Liver (tissue), 8 donors: ENCODE measurements at regions not wholly inside any gene's neighbourhood (a gene's known extent, or its start where the extent isn't known, plus 50 kb on each side); places are given as distances from the start of the nearest gene placed in this dataset.

ENCODE experiments used
- DNase-seq: peaks from one replicate; pipeline ENCODE4 v3.0.0-alpha.2; 2017; ENCODE audit warnings: low spot score
- H3K27ac ChIP-seq, 2 donors: one replicate each; pipeline ENCODE4 v1.7.0; 2013; ENCODE audit warnings: inconsistent platforms in 2 of 2, low read length in 2 of 2, control low read depth in 1 of 2, low read depth in 1 of 2, mild to moderate bottlenecking in 1 of 2
- H3K27me3 ChIP-seq, 4 donors: one replicate each; pipeline versions ENCODE4 v1.6.1 to v1.7.0; 2013; ENCODE audit warnings: low read length in 3 of 4, inconsistent platforms in 1 of 4, mild to moderate bottlenecking in 1 of 4, moderate library complexity in 1 of 4; ENCODE audit not compliant: control insufficient read depth in 4 of 4, insufficient read depth in 4 of 4
- H3K36me3 ChIP-seq, 4 donors: one replicate each; pipeline versions ENCODE4 v1.6.1 to v1.7.0; 2013; ENCODE audit warnings: low read length in 3 of 4, mild to moderate bottlenecking in 3 of 4, low read depth in 1 of 4, moderate library complexity in 1 of 4; ENCODE audit not compliant: control insufficient read depth in 4 of 4, insufficient read depth in 3 of 4
- H3K4me1 ChIP-seq, 4 donors: one replicate each; pipeline versions ENCODE4 v1.6.1 to v1.7.0; 2013; ENCODE audit warnings: low read length in 3 of 4, mild to moderate bottlenecking in 3 of 4, moderate library complexity in 1 of 4; ENCODE audit not compliant: control insufficient read depth in 4 of 4, insufficient read depth in 4 of 4
- H3K4me3 ChIP-seq, 3 donors: one replicate each; pipeline versions ENCODE4 v1.6.1 to v1.7.0; 2013; ENCODE audit warnings: low read length in 3 of 3, control low read depth in 1 of 3, low read depth in 1 of 3, mild to moderate bottlenecking in 1 of 3
- H3K9ac ChIP-seq, 2 donors: one replicate each; pipeline ENCODE4 v1.7.0; 2013; ENCODE audit warnings: low read length in 2 of 2, mild to moderate bottlenecking in 2 of 2, moderate library complexity in 2 of 2, control low read depth in 1 of 2, low read depth in 1 of 2
- H3K9me3 ChIP-seq, 4 donors: one replicate each; pipeline versions ENCODE4 v1.6.1 to v1.7.0; 2013; ENCODE audit warnings: low read length in 3 of 4; ENCODE audit not compliant: control insufficient read depth in 4 of 4
- CTCF ChIP-seq: fragments of 150-350 bp; IDR thresholded peaks from 2 replicates; pipeline ENCODE4 v1.5.1; 2017; ENCODE audit warnings: improper control_type of control experiment, low read depth, low read length; ENCODE audit not compliant: missing input control
- EGR1 ChIP-seq, 2 donors: IDR thresholded peaks; 2 replicates each; pipeline ENCODE4 v1.6.1; 2016 to 2018; ENCODE audit warnings: antibody characterized with exemption in 2 of 2, low read depth in 2 of 2
- FOXA1 ChIP-seq: IDR thresholded peaks from 2 replicates; pipeline ENCODE4 v1.6.1; 2016; ENCODE audit warnings: antibody characterized with exemption
- FOXA2 ChIP-seq: IDR thresholded peaks from 2 replicates; pipeline ENCODE4 v1.6.1; 2016; ENCODE audit warnings: antibody characterized with exemption
- GABPA ChIP-seq, 2 donors: IDR thresholded peaks in 1 of 2; conservative IDR thresholded peaks in 1 of 2; 2 replicates each; pipeline ENCODE4 v1.6.1; 2016; ENCODE audit warnings: antibody characterized with exemption in 2 of 2, mild to moderate bottlenecking in 1 of 2, moderate library complexity in 1 of 2
- HNF4A ChIP-seq, 2 donors: conservative IDR thresholded peaks; 2 replicates each; pipeline ENCODE4 v1.6.1; 2016; ENCODE audit warnings: antibody characterized with exemption in 2 of 2, mild to moderate bottlenecking in 2 of 2
- HNF4G ChIP-seq: IDR thresholded peaks from 2 replicates; pipeline ENCODE4 v1.6.1; 2016; ENCODE audit warnings: antibody characterized with exemption
- JUND ChIP-seq, 2 donors: IDR thresholded peaks; 2 replicates each; pipeline ENCODE4 v1.6.1; 2016; ENCODE audit warnings: antibody characterized with exemption in 2 of 2
- MAX ChIP-seq: IDR thresholded peaks from 2 replicates; pipeline ENCODE4 v1.6.1; 2016; ENCODE audit warnings: antibody characterized with exemption
- NR2F2 ChIP-seq: IDR thresholded peaks from 2 replicates; pipeline ENCODE4 v1.6.1; 2016; ENCODE audit warnings: antibody characterized with exemption
- RAD21 ChIP-seq, 2 donors: IDR thresholded peaks; 2 replicates each; pipeline ENCODE4 v1.6.1; 2016; ENCODE audit warnings: antibody characterized with exemption in 2 of 2, mild to moderate bottlenecking in 2 of 2
- REST ChIP-seq: IDR thresholded peaks from 2 replicates; pipeline ENCODE4 v1.6.1; 2016; ENCODE audit warnings: antibody characterized with exemption, mild to moderate bottlenecking
- RXRA ChIP-seq, 2 donors: IDR thresholded peaks; 2 replicates each; pipeline ENCODE4 v1.6.1; 2017 to 2018; ENCODE audit warnings: antibody characterized with exemption in 2 of 2, mild to moderate bottlenecking in 1 of 2
- SP1 ChIP-seq: IDR thresholded peaks from 2 replicates; pipeline ENCODE4 v1.6.1; 2018; ENCODE audit warnings: antibody characterized with exemption, mild to moderate bottlenecking
- TAF1 ChIP-seq: conservative IDR thresholded peaks from 2 replicates; pipeline ENCODE4 v1.6.1; 2016; ENCODE audit warnings: antibody characterized with exemption, mild to moderate bottlenecking
- ZBTB33 ChIP-seq: IDR thresholded peaks from 2 replicates; pipeline ENCODE4 v1.6.1; 2016; ENCODE audit warnings: antibody characterized with exemption
- WGBS: extraction: QIAGEN DNeasy Blood & Tissue Kit; methylation state at CpG from one replicate; pipeline ENCODE4 v1.1.7; 2013; 5-methylcytosine and 5-hydroxymethylcytosine counted together
- donor health status: healthy.
- donor health status: healthy.
- donor health status: healthy.
- donor health status: healthy.
- donor health status: healthy.

- Histone ChIP-seq H3K27ac (no peak overlapping the region), H3K9me3 (no peaks in the 10 kb centered on the region), H3K27me3 (no peaks in the 10 kb centered on the region), H3K4me1 (no peaks in the 10 kb centered on the region), H3K9ac (no peak overlapping the region), H3K4me3 (no peak overlapping the region), H3K36me3 (no peaks in the 10 kb centered on the region)
- no peak for DNase-seq
- TF ChIP-seq ZBTB33 (no peak), NR2F2 (no peak), RXRA (IDR thresholded peaks at IDR 0.05) (no peak), HNF4A (conservative IDR thresholded peaks at IDR 0.05) (no peak), TAF1 (no peak), CTCF (no peak)
- 78% methylated on average over 1 of the region's 1 CpG for WGBS
These were observed 799.0 kb upstream of the TYRP1 start for GRCh38 chr9:11894136-11894535.

GRCh38 chr9:11902610-11903009 lies 790.6 kb upstream of the TYRP1 start:
- Histone ChIP-seq H3K27ac (no peak overlapping the region), H3K36me3 (no peaks in the 10 kb centered on the region), H3K9me3 (no peaks in the 10 kb centered on the region), H3K4me1 (no peaks in the 10 kb centered on the region), H3K27me3 (no peaks in the 10 kb centered on the region), H3K9ac (no peak overlapping the region), H3K4me3 (no peak overlapping the region)
- no peak for TF ChIP-seq NR2F2
- no peak for TF ChIP-seq GABPA (IDR thresholded peaks at IDR 0.05 in 1 of 2, conservative IDR thresholded peaks at IDR 0.05 in 1 of 2)
- no peak for TF ChIP-seq FOXA1
- no peak for DNase-seq
- 57% methylated on average over 1 of the region's 1 CpG for WGBS

- Histone ChIP-seq H3K9ac (no peak overlapping the region), H3K4me1 (no peaks in the 10 kb centered on the region), H3K36me3 (no peaks in the 10 kb centered on the region), H3K27me3 (no peaks in the 10 kb centered on the region), H3K9me3 (peaks cover 0 to 3% (median 0%) of the 10 kb centered on the region in 4 donors), H3K27ac (no peak overlapping the region), H3K4me3 (no peak overlapping the region)
- no peak for DNase-seq
- 44% methylated on average over 2 of the region's 2 CpGs for WGBS
- TF ChIP-seq RXRA (IDR thresholded peaks at IDR 0.05), result no peak
- TF ChIP-seq CTCF, result no peak
- no peak for TF ChIP-seq HNF4G
- no peak for TF ChIP-seq NR2F2
- TF ChIP-seq SP1, result no peak
- TF ChIP-seq EGR1 (IDR thresholded peaks at IDR 0.05; ENCODE audit: low read depth in 2 of 2), result no peak
- TF ChIP-seq JUND (IDR thresholded peaks at IDR 0.05), result no peak
- no peak for TF ChIP-seq TAF1
- no peak for TF ChIP-seq REST
- TF ChIP-seq MAX, result no peak
- TF ChIP-seq ZBTB33, result no peak
- no peak for TF ChIP-seq HNF4A (conservative IDR thresholded peaks at IDR 0.05)
- TF ChIP-seq GABPA (IDR thresholded peaks at IDR 0.05 in 1 of 2, conservative IDR thresholded peaks at IDR 0.05 in 1 of 2), result no peak
- TF ChIP-seq FOXA2, result no peak
- TF ChIP-seq FOXA1, result no peak
- no peak for TF ChIP-seq RAD21 (IDR thresholded peaks at IDR 0.05)
These were observed 777.5 kb upstream of the TYRP1 start for GRCh38 chr9:11915699-11916098.
